Bone marrow (tissue), 2 donors: ENCODE measurements at regions not wholly inside any gene's neighbourhood (a gene's known extent, or its start where the extent isn't known, plus 50 kb on each side); places are given as distances from the start of the nearest gene placed in this dataset.
"Not testable (repeated sequence)": the region's sequence is repeated elsewhere in the genome, so short reads cannot be mapped to it uniquely, and the experiment has no call there.

ENCODE experiments used
- DNase-seq, 2 donors: peaks; one replicate each; lab custom pipeline; 2025; lab: John Stamatoyannopoulos, UW

DNA sequence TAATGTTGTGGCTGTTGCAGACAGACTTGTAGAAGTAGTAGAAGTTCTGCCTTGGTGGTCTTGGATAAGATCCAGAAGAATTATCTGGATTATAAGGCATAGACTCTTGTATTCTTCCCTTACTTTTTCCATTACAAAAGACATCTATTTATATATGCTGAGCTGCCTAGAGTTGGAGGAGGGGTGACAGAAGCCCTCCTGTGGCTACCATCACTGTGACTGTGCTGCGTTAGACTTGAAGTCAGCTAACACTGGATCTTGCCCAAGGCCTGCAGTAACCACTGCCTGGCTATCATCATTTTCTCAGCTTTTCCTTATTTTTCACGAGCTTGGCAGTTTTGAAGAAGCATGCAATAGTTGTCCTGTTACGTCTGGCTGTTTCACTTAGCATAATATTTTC lies 684.8 kb upstream of the BCHE start:
- DNase-seq, result no peak

DNA sequence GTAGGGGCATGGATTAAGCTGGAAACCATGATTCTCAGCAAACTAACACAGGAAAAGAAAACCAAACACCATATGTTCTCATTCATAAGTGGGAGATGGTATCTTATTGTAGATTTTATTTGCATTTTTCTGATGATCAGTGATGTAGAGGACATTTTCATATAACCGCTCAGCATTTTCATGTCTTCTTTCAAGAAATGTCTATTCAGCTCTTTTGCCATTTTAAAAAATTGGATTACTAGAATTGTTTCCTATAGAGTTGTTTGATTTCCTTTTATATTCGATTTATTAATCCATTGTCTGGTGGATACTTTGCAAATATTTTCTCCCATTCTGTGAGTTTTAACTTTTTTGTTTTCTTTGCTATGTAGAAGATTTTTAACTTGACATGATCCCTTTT lies 682.2 kb upstream of the BCHE start:
- DNase-seq, result no peak

DNA sequence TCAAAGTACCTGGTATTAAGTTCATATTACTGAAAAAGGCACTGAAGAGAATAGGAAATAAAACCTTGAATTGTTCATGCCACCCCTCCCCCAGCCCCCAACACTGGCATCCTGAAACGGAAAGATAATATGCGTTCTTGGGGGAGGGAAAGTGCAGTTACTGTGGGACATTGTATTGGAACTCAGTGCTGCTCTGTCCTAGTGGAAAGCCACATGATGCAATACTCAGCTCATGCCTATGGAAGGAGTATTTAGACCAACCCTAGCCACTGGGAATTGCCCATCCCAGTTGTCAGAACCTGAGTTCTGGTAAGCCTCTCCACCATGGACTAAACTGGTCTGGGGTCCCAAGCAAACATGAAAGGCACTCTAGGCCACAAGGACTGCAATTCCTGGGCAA lies 680.8 kb upstream of the BCHE start:
- DNase-seq, result no peak

DNA sequence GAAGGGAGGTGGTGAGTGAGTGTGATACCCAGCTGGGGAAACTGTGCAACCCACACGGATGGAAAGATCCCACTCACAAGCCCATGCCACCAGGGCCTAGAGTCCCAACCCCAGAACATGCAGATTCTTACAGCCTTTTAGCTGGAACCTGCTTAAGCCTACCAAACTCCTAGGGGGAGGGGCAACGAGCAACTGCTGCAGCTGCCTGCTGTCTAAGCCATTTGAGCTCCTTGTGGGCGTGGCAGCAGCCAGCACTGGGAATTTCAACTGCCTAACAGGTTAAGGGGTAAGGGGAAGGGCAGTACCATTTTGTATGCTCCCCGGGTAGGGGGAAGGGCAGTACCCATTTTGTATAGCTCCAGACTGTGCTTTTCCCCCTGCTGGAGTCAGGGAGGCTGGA lies 673.2 kb upstream of the BCHE start:
- no peak for DNase-seq

DNA sequence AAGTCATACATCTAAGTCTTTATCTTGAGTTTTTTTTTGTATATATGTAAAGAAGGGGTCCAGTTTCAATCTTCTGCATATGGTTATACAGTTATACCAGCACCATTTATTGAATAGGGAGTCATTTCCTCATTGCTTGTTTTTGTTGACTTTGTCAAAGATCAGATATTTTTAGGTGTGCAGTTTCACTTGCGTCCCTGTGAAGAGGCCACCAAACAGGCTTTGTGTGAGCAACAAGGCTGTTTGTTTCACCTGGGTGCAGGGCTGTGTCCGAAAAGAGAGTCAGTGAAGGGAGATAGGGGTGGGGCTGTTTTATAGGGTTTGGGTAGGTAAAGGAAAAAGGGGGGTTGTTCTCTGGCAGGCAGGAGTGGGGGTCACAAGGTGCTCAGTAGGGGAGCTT lies 663.2 kb upstream of the BCHE start:
- not testable (repeated sequence) for DNase-seq

DNA sequence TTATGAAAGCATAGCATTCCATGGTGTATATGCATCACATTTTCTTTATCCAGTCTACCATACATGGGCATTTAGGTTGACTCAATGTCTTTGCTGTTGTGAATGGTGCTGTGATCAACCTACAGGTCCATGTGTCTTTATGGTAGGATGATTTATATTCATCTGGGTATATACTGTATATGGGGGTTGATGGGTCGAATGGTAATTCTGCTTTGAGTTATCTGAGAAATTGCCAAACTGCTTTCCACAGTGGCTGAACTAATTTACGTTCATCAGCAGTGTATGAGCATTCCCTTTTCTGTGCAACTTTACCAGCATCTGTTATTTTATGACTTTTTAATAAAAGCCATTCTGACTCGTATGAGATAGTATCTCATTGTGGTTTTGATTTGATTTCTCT lies 662.4 kb upstream of the BCHE start:
- DNase-seq, result no peak

DNA sequence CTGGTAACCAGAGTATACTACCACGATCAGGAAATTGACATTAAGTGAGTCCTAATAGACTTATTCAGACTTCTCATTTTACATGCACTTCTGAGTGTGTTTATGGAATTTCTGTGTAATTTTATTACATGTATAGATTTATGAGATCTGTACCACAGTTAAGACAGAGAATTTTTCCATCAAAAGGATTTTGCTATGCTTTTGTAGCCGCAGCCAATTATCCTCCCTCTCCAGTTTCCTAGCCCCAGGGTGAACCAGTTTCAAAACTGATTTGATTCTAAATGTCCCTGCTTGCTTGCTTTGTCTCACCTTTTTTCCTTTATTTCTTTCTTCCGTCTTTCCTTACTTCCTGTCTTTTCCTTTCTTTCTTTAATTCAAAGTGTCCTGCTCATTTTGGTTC lies 661.2 kb upstream of the BCHE start:
- no peak for DNase-seq

DNA sequence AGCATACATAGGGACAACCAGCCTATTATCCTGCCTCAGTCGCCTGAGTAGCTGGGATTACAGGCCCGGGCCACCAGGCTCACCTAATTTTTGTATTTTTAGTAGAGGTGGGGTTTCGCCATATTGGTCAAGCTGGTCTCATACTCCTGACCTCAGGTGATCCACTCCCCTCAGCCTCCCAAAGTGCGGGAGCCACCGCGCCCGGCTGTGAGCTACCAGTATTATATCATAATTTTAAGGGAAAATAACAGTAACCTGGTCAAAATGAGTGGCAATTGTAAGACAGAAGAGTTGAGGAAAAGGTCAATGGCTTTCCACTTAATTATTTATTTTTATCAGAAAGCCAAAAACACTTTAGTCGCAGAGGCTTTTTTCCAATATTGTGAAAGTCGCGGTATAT lies 652.6 kb upstream of the BCHE start:
- DNase-seq, result no peak

DNA sequence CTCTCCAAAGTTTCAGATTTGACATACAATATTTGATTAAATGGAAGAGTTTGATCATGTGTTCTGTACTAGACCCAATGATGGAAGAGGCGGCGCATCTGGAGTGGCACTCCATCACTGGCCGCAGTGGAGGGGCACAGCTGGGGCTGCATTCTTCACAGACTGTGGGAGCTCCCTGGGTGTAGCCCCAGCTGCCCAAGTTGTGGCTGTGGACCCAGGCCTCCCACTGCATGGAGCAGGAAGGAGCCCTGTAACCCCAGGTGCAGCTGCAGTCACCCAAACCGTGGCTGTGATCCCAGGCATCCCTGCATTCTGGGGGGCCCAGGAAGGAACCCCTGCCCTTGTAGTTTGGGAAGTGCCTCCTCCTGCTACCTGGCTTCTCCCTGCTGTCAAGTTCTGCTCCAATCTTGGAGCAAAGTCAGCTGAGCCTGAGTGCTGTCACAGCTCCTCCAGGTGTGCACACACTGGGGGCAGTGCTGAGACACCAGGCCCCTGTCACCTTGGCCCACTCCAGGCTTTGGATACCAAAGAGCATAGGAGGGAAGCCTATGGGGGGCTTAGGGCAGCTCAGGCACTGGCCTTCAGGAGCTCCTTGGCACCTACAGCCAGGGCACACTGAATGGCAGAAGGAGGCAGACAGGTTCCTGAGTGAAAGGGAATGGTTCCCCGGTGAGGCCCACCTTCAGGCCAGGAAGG lies 651.9 kb upstream of the BCHE start:
- DNase-seq, result no peak

DNA sequence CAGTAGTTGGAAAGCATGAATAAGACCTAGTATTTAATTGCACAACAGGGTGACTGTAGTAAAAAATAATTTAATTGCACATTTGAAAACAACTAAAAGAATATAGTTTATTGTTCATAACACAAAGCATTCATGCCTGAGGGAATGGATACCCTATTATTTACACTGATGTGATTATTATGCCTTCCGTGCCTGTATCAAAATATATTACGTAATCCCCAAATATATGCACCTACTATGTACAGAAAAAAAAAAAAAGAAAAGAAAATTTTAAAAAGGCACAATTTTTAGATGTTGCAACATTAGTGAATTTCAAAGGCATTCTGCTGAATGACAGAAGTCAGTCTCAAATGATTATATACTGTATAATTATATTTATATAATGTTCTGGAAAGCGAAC lies 647.2 kb upstream of the BCHE start:
- DNase-seq, result no peak

DNA sequence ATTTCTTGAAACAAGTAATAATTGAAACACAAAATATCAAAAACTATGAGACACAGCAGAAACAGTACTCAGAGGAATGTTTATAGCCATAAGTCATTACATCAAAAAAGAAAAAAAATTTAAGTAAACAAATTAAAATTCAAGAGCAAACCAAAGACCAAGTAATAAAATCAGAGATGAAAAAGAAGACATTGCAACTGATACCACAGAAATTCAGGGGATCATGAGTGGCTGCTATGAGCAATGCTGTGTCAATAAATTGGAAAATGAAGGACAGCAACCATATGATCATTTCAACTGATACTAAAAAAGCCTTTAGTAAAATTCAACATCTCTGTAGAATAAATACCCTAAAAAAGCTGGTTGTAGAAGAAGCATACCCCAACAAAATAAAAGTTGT lies 644.1 kb upstream of the BCHE start:
- no peak for DNase-seq

DNA sequence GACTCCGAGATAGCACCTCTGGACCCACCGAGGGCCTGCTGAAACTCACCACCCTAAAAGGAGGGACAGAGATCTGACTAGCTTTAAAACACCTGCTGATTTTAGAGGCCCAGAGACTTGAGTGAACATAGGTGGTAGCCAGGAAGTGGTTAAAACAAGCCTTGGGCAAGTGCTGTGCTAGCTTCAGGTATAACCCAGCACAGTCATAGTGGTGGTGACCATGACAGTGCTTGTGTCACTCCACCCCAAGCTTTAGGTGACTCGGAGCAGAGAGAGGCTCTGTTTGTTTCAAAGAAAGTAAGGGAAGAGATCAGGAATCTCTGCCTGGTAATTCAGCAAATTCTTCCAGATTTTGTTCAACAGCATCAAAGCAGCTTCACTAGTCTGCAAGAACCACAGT lies 641.1 kb upstream of the BCHE start:
- DNase-seq, result no peak

DNA sequence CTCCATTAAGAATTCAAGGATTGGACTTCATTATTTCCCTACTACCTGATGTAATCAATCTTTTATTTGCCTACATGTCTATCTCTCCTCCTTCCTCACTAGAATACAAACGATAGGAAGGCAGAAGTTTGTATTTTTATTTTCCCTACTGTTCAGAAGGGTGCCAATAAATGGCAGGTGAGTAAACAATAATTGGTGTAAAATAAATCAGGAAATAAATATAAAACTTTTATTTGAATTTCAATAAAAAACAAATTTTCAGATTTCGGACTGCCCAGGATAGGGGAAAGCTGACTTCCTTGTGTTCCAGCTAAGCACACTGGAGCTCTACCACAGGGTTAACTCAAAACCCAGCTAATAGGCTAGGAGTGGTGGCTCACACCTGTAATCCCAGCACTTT lies 636.3 kb upstream of the BCHE start:
- no peak for DNase-seq

DNA sequence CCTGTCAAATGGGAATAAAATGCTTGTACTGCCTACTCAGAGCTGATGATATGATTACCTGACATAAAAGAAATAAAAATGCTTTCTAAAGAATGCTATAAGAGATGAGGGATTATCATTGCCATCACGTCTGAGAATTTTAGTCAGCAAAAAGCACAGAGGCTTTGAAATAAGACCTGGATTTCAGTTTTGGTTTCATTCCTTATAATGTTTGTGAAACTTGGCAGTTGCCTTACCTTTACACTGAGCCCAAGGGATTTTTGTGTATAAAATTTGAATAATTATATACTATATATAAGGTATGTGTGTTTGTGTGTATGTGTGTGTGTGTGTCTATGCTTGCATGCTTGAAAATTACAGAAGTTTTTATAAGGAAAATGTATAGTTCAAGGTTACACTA lies 634.8 kb upstream of the BCHE start:
- DNase-seq, result no peak

DNA sequence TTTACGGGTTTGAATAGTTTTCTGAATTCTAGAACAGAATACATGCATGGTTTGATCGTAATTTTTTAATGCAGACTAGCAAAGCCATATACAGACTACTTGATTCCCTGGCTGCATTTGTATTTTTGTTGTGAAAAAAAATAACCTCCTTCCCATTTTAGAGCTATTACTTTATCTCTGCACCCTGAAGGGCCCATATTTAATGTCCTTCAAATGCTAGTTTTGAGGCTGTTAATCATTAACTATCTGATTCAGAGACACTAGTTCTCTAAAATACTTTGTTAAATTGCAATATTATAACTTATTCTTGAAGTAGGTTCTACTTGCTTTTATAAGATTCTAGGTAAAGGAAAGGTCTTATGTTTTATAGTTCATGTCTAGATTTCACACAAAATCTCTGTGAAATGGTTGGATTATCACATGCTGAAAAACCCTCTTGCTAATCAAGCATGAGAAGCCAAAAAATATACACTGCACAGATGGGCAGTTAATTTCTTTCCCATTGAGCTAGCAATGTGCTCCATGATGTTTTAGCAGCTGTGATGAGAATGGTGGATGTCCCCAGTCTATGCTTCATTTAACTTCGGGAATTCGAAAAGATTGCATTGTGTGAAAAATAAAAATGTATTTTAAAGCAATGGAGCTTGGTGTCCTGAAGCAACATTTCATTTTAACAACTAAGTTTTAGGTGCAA lies 634.0 kb upstream of the BCHE start:
- no peak for DNase-seq

DNA sequence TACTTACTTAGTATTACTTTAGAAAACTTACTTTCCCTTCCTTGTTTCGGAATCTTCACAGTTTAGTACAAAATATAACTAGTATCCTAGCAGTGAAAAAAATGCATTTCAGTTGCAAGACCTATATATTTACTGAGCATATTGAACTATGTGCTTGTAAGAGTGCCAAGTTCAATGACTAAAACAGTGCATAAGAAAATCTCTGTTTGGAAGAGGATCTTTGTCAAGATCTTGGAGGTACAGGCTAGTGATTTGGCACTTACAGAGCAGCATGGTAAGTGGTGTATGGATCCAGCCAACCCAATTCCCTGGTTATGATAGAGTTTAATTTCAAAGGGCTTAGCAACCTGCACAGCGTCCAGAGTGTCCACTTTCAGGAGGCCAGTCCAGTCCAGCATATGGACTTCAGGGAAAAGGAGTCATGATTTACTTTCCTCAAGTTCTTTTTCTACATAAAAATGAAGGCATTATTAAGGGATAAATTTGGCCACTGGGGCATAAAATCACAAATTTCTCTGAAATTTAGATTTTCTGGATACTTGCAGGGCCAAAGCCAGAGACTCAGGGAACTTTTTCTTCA lies 625.8 kb upstream of the BCHE start:
- no peak for DNase-seq

DNA sequence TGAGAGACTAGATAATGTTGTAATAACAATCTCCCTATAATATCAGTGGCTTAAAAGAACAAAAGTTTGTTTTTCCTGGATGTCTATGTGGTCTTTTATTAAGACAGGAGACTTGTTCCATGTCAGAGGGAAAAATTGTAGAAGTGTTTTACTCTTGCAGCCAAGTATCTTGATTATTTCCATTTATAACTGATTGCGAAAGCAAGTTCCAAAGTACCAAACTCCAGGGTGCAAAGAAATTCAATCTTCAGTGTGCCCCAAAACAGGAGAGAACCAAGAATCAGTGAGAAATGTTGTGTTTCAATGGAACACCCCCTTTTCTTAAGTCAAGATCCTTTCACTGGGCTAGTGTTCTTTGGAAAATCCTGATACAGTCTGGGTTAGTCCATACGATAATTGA lies 624.4 kb upstream of the BCHE start:
- no peak for DNase-seq

DNA sequence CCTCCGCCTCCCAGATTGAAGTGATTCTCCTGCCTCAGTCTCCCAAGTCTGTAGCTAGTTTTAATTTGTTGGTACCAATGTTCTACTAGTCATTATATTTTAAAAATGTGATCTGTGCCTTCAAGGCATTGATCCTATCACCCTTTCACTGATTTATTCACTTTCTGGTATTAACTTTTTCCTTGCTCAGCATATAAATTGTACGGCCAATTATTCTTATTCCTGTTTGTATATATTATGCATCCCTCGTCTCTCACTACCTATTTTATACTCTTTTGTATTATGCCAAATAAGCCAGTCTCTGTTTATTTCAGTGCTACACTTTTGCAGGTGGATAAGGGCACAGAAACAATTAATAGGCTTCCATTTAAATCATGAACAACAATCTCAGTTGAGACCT lies 620.2 kb upstream of the BCHE start:
- no peak for DNase-seq

DNA sequence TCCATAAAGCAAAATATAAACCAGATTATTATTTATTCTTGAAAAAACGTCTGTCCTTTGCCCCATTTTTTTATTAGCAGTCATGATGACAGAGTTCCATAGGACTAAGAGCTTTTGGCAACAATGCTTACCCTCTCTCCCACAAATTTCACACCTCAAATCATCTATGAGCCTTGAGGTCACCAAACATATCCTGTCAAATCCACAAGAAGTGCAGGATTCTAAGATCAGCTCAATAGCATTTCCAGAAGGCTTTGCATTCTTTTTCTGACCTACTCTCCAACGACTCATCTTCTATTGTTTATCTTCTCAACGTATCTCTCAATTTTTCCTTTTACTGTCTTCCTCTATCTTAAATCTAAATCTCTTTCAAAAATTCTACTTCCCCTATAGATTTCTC lies 619.1 kb upstream of the BCHE start:
- no peak for DNase-seq

DNA sequence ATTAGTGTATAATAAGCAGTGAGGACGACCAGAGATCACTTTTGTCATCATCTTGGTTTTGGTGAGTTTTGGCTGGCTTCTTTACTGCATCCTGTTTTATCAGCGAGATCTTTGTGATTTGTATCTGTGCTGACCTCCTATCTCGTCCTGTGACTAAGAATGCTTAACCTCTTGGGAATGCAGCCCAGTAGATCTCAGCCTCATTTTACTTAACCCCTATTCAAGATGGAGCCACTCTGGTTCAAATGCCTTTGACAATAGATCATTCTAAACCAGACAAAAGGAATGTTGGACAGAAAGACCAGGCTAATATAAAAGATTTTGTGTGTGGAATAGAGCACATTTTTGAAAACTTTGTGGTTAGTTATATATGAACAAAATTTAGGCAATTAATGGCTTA lies 618.5 kb upstream of the BCHE start:
- DNase-seq, result no peak

DNA sequence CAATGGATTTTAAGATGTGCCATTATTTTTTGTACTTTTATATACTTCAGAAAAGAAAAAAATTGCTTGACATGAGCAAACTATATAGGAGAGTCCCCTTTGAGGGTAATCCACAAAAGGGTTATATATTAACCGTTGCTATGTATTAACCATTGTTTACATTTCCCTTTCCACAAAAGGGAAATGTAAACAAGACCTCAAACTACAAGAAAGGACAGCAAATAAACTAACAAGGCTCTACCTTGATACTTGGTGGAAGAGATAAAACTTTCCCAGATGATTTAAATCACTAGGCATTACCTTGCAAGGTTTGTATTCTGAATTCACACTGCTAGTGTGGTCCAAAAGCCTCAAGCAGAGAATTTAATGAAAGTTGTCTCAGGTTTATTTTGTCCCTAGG lies 616.3 kb upstream of the BCHE start:
- DNase-seq, result no peak

DNA sequence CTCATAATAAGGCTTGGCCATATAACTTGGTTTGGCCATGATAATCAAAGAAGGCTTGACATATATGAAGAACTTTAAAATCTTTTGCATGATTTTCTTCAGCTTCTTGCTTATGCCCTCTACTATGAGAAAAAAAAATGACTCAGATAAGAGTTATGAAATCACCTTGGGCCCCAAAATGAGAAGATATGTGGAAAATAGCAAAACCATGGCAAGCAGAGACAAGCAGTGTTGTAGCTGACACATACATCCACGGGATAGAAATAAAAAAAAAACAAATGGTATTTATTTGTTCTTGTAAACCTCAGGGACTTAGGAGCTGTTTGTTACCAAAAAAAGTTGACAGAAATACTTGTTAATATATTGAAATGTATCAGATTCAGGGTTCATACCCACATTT lies 614.8 kb upstream of the BCHE start:
- DNase-seq, result no peak

DNA sequence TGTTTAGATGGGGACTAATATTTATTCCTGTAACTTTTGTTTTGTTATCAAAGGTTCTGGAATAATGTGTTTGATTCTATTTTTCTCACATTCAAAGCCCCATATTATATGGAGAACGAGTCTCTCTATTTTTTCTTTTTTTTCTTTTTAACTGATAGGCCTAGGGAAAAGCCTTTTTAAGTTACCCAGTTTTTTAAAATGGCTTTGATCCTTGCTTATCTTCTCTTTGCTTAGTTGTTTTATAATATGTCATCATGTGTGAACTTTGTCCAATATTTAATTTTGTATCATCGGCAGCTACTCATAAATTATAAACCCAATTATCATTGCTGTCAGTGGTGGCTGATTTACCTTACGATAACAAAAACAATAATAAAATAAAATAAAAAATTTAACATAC lies 610.3 kb upstream of the BCHE start:
- DNase-seq, result no peak

DNA sequence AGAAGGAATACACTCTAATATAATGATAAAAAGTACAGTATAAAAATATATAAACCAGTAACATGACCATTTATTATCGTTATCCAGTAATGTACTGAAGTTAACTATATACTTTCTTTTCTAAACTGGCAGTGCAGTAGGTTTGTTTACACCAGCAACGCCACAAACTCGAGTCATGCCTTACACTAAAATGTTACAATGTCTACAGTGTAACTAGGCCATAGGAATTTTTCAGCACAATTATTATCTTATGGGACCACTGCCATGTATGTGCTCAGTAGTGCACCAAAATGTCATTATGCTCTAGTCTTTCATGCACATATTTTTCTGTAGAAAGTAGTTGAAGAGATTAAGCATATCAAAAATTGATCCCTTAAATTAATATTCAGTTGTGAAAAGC lies 609.8 kb upstream of the BCHE start:
- no peak for DNase-seq
